ENCODE measurements at regions not wholly inside any gene's neighbourhood (a gene's known extent, or its start where the extent isn't known, plus 50 kb on each side); places are given as distances from the start of the nearest gene placed in this dataset.
"Not testable (repeated sequence)": the region's sequence is repeated elsewhere in the genome, so short reads cannot be mapped to it uniquely, and the experiment has no call there.

DNA sequence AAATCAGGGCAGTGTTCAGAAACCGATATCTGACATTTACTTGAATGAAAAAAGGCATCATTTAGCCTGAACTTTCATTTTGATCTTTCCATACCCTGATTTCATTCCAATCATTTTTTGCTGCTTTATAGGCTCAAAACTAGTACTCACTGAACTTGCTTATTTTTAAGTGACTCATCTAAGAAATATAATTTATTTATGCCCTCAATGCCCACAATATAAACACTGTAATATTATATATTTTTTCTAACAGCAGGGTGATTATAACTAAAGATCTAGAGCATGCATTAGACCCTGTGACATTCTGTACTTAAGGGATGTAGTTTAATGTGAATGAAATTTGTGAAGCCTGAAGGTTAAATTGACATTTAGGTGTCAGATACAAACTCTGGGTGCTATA, 446.1 kb upstream of the CDH10 start:
- Histone ChIP-seq H3K4me3 (ENCODE audit: low read length) (no peak overlapping the region), H3K27ac (ENCODE audit: low read length) (no peak overlapping the region), H3K4me1 (ENCODE audit: control insufficient read depth, insufficient read depth, low read length) (no peaks in the 10 kb centered on the region), H3K9me3 (ENCODE audit: control insufficient read depth, low read length) (peaks cover 2% of the 10 kb centered on the region), H3K27me3 (ENCODE audit: control insufficient read depth, insufficient read depth) (no peaks in the 10 kb centered on the region)
- 75% methylated on average over 1 of the region's 1 CpG for WGBS
- DNase-seq, result no peak
- no peak for ATAC-seq
- intact Hi-C loops (cut with DNase I), result no loop called here

DNA sequence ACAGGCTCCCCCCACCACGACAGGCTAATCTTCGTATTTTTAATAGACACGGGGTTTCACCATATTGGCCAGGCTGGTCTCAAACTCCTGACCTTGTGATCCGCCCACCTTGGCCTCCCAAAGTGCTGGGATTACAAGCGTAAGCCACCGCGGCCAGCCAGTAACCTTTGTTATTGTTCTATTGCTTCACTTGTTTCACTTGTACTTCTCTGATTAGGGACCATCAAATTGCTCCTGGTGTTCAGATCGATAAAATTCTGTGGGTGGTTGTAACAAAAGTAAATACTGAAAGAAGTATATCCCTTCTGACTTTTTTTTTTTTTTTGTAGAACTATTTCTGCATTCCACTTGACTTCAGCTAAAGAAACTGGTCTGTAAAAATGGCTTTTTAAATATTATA, 445.5 kb upstream of the CDH10 start:
- Histone ChIP-seq H3K4me3 (ENCODE audit: low read length) (no peak overlapping the region), H3K27ac (ENCODE audit: low read length) (no peak overlapping the region), H3K9me3 (ENCODE audit: control insufficient read depth, low read length) (peaks cover 2% of the 10 kb centered on the region), H3K27me3 (ENCODE audit: control insufficient read depth, insufficient read depth) (no peaks in the 10 kb centered on the region), H3K4me1 (ENCODE audit: control insufficient read depth, insufficient read depth, low read length) (no peaks in the 10 kb centered on the region)
- intact Hi-C loops (cut with DNase I), result no loop called here
- 88% methylated on average over 8 of the region's 8 CpGs for WGBS
- ATAC-seq, result no peak
- DNase-seq, result no peak

DNA sequence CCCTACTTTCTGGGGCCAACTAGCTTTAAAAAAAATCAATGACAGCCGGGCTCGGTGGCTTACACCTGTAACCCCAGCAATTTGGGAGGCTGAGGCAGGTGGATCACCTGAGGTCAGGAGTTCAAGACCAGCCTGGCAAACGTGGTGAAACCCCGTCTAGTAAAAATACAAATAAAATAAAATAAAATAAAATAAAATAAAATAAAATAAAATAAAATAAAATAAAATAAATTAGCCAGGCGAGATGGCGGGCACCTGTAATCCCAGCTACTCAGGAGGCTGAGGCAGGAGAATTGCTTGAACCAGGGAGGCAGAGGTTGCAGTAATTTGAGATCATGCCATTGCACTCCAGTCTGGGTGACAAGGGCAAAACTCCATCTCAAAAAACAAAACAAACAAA, 443.9 kb upstream of the CDH10 start:
- DNase-seq, result peak in 1 of 3 donors; percentile 7
- ATAC-seq; H3K4me1 ChIP-seq (ENCODE audit: control insufficient read depth, insufficient read depth, low read length); H3K27me3 ChIP-seq (ENCODE audit: control insufficient read depth, insufficient read depth); H3K4me3 ChIP-seq (ENCODE audit: low read length); H3K9me3 ChIP-seq (ENCODE audit: control insufficient read depth, low read length); H3K27ac ChIP-seq (ENCODE audit: low read length); intact Hi-C loops (cut with DNase I): not testable (repeated sequence)
- WGBS, result 78% methylated on average over 6 of the region's 6 CpGs

DNA sequence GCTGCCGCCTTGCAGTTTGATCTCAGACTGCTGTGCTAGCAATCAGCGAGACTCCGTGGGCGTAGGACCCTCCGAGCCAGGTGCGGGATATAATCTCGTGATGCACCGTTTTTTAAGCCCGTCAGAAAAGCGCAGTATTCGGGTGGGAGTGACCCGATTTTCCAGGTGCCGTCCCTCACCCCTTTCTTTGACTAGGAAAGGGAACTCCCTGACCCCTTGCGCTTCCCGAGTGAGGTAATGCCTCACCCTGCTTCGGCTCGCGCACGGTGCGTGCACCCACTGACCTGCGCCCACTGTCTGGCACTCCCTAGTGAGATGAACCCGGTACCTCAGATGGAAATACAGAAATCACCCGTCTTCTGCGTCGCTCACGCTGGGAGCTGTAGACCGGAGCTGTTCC, 438.5 kb upstream of the CDH10 start:
- 90% methylated on average over 24 of the region's 27 CpGs for WGBS
- H3K4me1 ChIP-seq (ENCODE audit: control insufficient read depth, insufficient read depth, low read length); intact Hi-C loops (cut with DNase I): not testable (repeated sequence)

DNA sequence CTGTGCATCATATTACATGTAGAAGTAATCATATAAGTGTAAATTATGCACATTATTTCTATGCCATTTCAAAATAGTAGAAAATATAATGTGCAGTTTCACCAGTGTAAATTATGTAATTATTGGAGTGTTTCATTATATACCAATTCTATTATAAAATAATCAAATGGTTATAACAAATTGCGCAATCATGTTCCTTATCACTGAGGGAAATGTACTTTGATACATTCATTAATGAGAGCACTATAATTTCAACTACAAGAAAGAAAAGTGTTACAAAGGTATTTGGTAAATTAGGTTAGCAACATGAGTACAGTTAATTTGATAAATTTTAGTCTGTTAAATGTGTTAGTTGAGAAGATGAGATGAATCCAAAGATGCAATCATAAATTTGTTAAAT, 421.5 kb upstream of the CDH10 start:
- 96% methylated on average over 1 of the region's 1 CpG for WGBS

More for the DNA sequence above, 438.5 kb upstream of the CDH10 start:
- H3K9me3 ChIP-seq (ENCODE audit: control insufficient read depth, low read length); H3K27ac ChIP-seq (ENCODE audit: low read length); DNase-seq; H3K27me3 ChIP-seq (ENCODE audit: control insufficient read depth, insufficient read depth); H3K4me3 ChIP-seq (ENCODE audit: low read length); ATAC-seq: not testable (repeated sequence)

DNA sequence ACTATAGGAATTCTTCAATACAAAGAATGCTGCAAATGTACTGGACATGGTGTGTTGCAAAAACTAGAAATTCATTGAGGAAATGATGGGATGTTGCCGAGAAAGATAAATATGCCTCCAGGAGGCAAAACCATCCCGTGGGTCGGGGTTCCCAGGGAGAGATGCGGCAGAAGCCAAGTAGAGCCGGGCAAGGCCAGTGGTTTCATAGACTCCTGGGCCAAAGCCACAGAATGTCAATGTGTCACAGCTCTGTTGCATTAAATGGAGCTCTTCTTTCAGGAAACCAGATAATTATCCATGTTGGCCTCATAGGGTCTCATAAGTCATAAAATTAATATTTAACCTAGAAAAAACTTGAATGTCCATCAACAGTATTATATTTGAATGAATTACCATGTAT, 419.5 kb upstream of the CDH10 start:
- Histone ChIP-seq H3K4me3 (ENCODE audit: low read length) (no peak overlapping the region), H3K27ac (ENCODE audit: low read length) (no peak overlapping the region), H3K4me1 (ENCODE audit: control insufficient read depth, insufficient read depth, low read length) (no peaks in the 10 kb centered on the region), H3K27me3 (ENCODE audit: control insufficient read depth, insufficient read depth) (no peaks in the 10 kb centered on the region), H3K9me3 (ENCODE audit: control insufficient read depth, low read length) (peaks cover 2% of the 10 kb centered on the region)
- 81% methylated on average over 5 of the region's 5 CpGs for WGBS
- ATAC-seq, result no peak
- intact Hi-C loops (cut with DNase I), result no loop called here
- DNase-seq, result no peak

More for the DNA sequence above, 421.5 kb upstream of the CDH10 start:
- Histone ChIP-seq H3K27ac (ENCODE audit: low read length) (no peak overlapping the region), H3K4me1 (ENCODE audit: control insufficient read depth, insufficient read depth, low read length) (no peaks in the 10 kb centered on the region), H3K27me3 (ENCODE audit: control insufficient read depth, insufficient read depth) (no peaks in the 10 kb centered on the region), H3K4me3 (ENCODE audit: low read length) (no peak overlapping the region), H3K9me3 (ENCODE audit: control insufficient read depth, low read length) (peaks cover under 1% of the 10 kb centered on the region)
- no peak for DNase-seq
- intact Hi-C loops (cut with DNase I), result no loop called here
- ATAC-seq, result no peak

DNA sequence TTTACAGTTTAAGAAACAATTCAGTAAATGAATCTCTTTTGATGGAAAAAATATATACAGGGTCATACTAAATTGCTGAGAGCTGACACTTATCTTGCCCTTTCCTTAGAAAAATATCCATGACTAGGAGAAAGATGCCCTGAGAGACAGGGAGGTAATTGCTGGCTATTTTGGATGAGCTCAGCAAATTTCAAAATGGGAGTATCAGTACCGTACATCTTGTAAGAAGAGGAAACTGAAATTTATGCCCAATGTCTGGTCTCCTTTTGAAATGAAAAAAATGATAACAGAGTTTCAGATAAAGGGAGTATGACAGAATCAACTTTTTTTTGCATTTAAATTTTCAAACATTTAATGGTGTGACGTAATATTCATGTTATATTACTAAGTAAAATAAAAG, 415.8 kb upstream of the CDH10 start:
- peaks cover 2% of the 10 kb centered on the region for H3K9me3 ChIP-seq (ENCODE audit: control insufficient read depth, low read length)
- ATAC-seq (no peak), DNase-seq (no peak)
- 67% methylated on average over 2 of the region's 2 CpGs for WGBS
- intact Hi-C loops (cut with DNase I), result no loop called here
- no peak overlapping the region for H3K4me3 ChIP-seq (ENCODE audit: low read length)
- no peak overlapping the region for H3K27ac ChIP-seq (ENCODE audit: low read length)
- H3K4me1 ChIP-seq (ENCODE audit: control insufficient read depth, insufficient read depth, low read length), result no peaks in the 10 kb centered on the region
- no peaks in the 10 kb centered on the region for H3K27me3 ChIP-seq (ENCODE audit: control insufficient read depth, insufficient read depth)

DNA sequence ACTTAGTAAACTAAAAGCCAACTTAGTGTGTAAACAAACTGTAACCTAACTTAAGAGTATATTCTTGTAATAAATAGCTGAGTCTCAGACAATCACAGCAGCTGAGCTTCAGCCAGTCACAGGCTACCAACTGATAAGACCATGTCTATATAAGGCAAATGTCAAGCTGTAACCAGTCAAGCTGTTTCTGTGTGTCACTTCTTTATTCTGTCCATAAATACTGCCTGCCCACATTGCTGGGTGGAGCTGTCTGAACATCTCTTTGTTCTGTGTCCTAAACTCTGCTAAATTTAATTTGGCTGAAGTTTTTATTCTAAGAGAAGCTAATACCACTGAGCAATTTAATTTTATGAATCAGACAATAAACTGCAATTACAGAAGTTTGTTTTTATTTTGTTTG, 412.1 kb upstream of the CDH10 start:
- DNase-seq, result no peak

DNA sequence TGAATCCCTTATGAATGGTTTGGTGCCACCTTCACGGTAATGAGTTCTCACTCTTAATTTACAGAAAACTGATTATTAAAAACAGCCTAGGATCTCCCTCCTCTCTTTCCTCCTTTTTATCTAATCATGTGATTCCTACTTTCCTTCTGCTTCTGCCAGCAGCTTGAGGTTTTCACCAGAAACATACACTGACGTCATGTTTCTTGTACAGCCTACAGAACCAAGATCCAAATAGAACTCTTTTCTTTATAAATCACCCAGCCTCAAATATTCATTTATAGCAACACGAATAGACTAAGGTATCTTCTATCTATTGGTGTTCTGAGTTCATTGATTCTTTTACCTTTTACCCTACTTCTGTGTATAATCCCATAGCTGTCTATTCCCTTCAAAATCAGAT, 388.9 kb upstream of the CDH10 start:
- Histone ChIP-seq H3K27ac (ENCODE audit: low read length) (no peak overlapping the region), H3K27me3 (ENCODE audit: control insufficient read depth, insufficient read depth) (no peaks in the 10 kb centered on the region), H3K4me3 (ENCODE audit: low read length) (no peak overlapping the region), H3K4me1 (ENCODE audit: control insufficient read depth, insufficient read depth, low read length) (peaks cover 3% of the 10 kb centered on the region), H3K9me3 (ENCODE audit: control insufficient read depth, low read length) (peaks cover 3% of the 10 kb centered on the region)
- intact Hi-C loops (cut with DNase I), result no loop called here
- no peak for DNase-seq
- WGBS, result 49% methylated on average over 3 of the region's 3 CpGs
- no peak for ATAC-seq

More for the DNA sequence above, 412.1 kb upstream of the CDH10 start:
- no peaks in the 10 kb centered on the region for H3K4me1 ChIP-seq (ENCODE audit: control insufficient read depth, insufficient read depth, low read length)
- ATAC-seq, result no peak
- no peak overlapping the region for H3K4me3 ChIP-seq (ENCODE audit: low read length)
- intact Hi-C loops (cut with DNase I), result loop anchor here in 1 of 4 donors (5.0 kb wide), 1 partner anchor 160 kb away; no protein-coding TSS in a partner anchor
- H3K27ac ChIP-seq (ENCODE audit: low read length), result no peak overlapping the region
- no peaks in the 10 kb centered on the region for H3K27me3 ChIP-seq (ENCODE audit: control insufficient read depth, insufficient read depth)
- H3K9me3 ChIP-seq (ENCODE audit: control insufficient read depth, low read length), result peaks cover 2% of the 10 kb centered on the region

DNA sequence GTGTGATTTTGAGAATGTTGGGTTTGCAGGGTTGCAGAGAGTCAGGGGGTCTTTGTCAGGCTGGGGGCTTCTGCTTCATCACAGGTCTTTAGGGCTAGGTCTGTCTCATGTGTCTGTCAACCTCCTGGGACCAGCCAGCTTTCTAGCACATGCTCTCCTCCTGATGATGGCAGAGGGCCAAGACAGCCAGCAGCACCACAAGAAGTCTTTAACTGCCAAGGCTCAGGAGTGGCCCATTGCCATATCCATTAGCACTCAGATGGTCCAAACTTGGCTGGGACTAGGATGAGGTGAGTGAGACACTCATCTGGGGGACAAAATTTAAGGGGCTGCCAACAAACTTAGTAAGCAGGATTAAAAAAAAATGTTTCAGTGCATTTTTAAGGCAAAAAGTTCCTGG, 384.2 kb upstream of the CDH10 start:
- Histone ChIP-seq H3K27ac (ENCODE audit: low read length) (no peak overlapping the region), H3K27me3 (ENCODE audit: control insufficient read depth, insufficient read depth) (no peaks in the 10 kb centered on the region), H3K4me3 (ENCODE audit: low read length) (no peak overlapping the region), H3K4me1 (ENCODE audit: control insufficient read depth, insufficient read depth, low read length) (peaks cover 3% of the 10 kb centered on the region), H3K9me3 (ENCODE audit: control insufficient read depth, low read length) (peaks cover 3% of the 10 kb centered on the region)
- no peak for ATAC-seq
- intact Hi-C loops (cut with DNase I), result no loop called here
- peak in 2 of 3 donors; percentile 22 to 36 for DNase-seq

DNA sequence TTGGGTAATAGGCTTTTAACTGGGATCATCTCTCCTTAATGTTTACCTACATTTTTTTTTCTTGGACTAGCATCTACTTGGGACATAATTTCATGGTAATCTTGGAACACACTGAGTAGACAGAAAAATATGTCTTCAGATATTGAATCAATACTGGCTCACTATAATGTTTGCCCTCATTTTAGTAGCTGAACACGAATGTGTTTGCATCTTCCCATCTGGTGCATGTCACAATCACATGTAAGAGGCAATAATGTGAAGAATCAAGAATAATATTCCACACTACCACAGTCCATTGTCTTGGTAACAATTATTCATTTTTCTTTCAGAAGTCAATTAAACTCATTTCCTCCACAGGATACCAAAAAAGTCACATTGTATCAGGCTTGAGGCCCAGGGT, 382.7 kb upstream of the CDH10 start:
- Histone ChIP-seq H3K4me1 (ENCODE audit: control insufficient read depth, insufficient read depth, low read length) (no peaks in the 10 kb centered on the region), H3K4me3 (ENCODE audit: low read length) (no peak overlapping the region), H3K27ac (ENCODE audit: low read length) (no peak overlapping the region), H3K27me3 (ENCODE audit: control insufficient read depth, insufficient read depth) (no peaks in the 10 kb centered on the region), H3K9me3 (ENCODE audit: control insufficient read depth, low read length) (no peaks in the 10 kb centered on the region)
- DNase-seq (no peak), ATAC-seq (no peak)
- intact Hi-C loops (cut with DNase I), result no loop called here
- WGBS, result 69% methylated on average over 1 of the region's 1 CpG

DNA sequence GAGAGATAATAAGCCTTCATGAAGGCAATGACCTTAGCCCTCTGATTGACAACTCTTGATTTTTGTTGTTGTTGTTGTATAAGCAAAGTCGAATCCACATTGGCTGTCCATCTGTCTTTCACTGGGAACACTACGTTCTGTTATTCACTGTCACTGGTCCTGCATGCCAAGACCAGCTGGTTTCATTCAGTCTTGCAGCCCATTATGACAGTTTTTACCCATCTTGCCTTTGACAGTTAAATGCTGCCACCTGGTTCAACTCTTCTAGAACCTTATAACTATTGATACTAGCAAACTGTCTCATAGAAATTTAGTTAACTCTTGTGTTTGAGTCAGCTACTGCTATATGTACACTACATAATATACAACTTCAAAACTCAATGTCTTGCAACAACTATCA, 382.3 kb upstream of the CDH10 start:
- H3K9me3 ChIP-seq (ENCODE audit: control insufficient read depth, low read length), result no peaks in the 10 kb centered on the region
- intact Hi-C loops (cut with DNase I), result no loop called here
- no peaks in the 10 kb centered on the region for H3K4me1 ChIP-seq (ENCODE audit: control insufficient read depth, insufficient read depth, low read length)
- WGBS, result 43% methylated on average over 2 of the region's 2 CpGs
- H3K27me3 ChIP-seq (ENCODE audit: control insufficient read depth, insufficient read depth), result no peaks in the 10 kb centered on the region
- DNase-seq (no peak), ATAC-seq (no peak)
- no peak overlapping the region for H3K4me3 ChIP-seq (ENCODE audit: low read length)
- H3K27ac ChIP-seq (ENCODE audit: low read length), result no peak overlapping the region
